Large intestine (tissue), 3 donors: ENCODE measurements at regions not wholly inside any gene's neighbourhood (a gene's known extent, or its start where the extent isn't known, plus 50 kb on each side); places are given as distances from the start of the nearest gene placed in this dataset.

Experiments used
- DNase-seq, 2 donors: peaks; one replicate each; pipeline versions ENCODE4 v3.0.0 to v3.0.0-alpha.2; 2013
- H3K27ac ChIP-seq: one replicate; pipeline ENCODE4 v1.5.1; 2013; ENCODE audit warnings: low read length
- H3K27me3 ChIP-seq: 2 replicates; pipeline ENCODE4 v1.6.1; 2013; ENCODE audit warnings: low read length; ENCODE audit not compliant: control insufficient read depth, insufficient read depth
- H3K36me3 ChIP-seq: 2 replicates; pipeline ENCODE4 v1.6.1; 2013; ENCODE audit warnings: low read length; ENCODE audit not compliant: control insufficient read depth, insufficient read depth
- H3K4me1 ChIP-seq: one replicate; pipeline ENCODE4 v1.6.1; 2013; ENCODE audit warnings: low read length; ENCODE audit not compliant: control insufficient read depth, insufficient read depth
- H3K4me3 ChIP-seq: one replicate; pipeline ENCODE4 v1.5.1; 2013; ENCODE audit warnings: low read length
- H3K9me3 ChIP-seq: one replicate; pipeline ENCODE4 v1.6.1; 2013; ENCODE audit warnings: mild to moderate bottlenecking, low read depth, low read length, moderate library complexity; ENCODE audit not compliant: control insufficient read depth
- WGBS: methylation state at CpG from one replicate; pipeline ENCODE4 v1.1.5; 2013; ENCODE audit warnings: low lambda C conversion rate; ENCODE audit not compliant: insufficient coverage; 5-methylcytosine and 5-hydroxymethylcytosine counted together

GRCh38 chr14:56023661-56024081, 94.5 kb upstream of the PELI2 start:
- no peaks in the 10 kb centered on the region for H3K27me3 ChIP-seq
- WGBS, result no CpG with 5 or more reads among the region's 2 CpGs
- no peak overlapping the region for H3K27ac ChIP-seq
- DNase-seq, result no peak
- no peak overlapping the region for H3K4me3 ChIP-seq
- H3K4me1 ChIP-seq, result no peaks in the 10 kb centered on the region
- H3K9me3 ChIP-seq, result peaks cover 4% of the 10 kb centered on the region
- no peaks in the 10 kb centered on the region for H3K36me3 ChIP-seq

- Histone ChIP-seq H3K9me3 (no peaks in the 10 kb centered on the region), H3K4me3 (no peak overlapping the region), H3K36me3 (no peaks in the 10 kb centered on the region), H3K27me3 (no peaks in the 10 kb centered on the region), H3K27ac (no peak overlapping the region), H3K4me1 (no peaks in the 10 kb centered on the region)
- no peak for DNase-seq
- 20% methylated on average over 1 of the region's 3 CpGs for WGBS
These were observed 93.0 kb upstream of the PELI2 start for GRCh38 chr14:56025191-56025590.

- H3K4me3 ChIP-seq, result no peak overlapping the region
- DNase-seq, result no peak
- no peaks in the 10 kb centered on the region for H3K4me1 ChIP-seq
- no CpG with 5 or more reads among the region's 1 CpG for WGBS
- no peak overlapping the region for H3K27ac ChIP-seq
- no peaks in the 10 kb centered on the region for H3K9me3 ChIP-seq
- no peaks in the 10 kb centered on the region for H3K36me3 ChIP-seq
- H3K27me3 ChIP-seq, result no peaks in the 10 kb centered on the region
These were observed 91.7 kb upstream of the PELI2 start for GRCh38 chr14:56026506-56026905.

GRCh38 chr14:56027421-56027820, 90.8 kb upstream of the PELI2 start:
- Histone ChIP-seq H3K9me3 (no peaks in the 10 kb centered on the region), H3K4me1 (no peaks in the 10 kb centered on the region)
- no CpG with 5 or more reads among the region's 1 CpG for WGBS

GRCh38 chr14:56027916-56028712, 90.1 kb upstream of the PELI2 start:
- WGBS, result 80% methylated on average over 1 of the region's 2 CpGs
- no peak overlapping the region for H3K27ac ChIP-seq
- H3K9me3 ChIP-seq, result no peaks in the 10 kb centered on the region
- no peak overlapping the region for H3K4me3 ChIP-seq
- H3K36me3 ChIP-seq, result no peaks in the 10 kb centered on the region
- no peaks in the 10 kb centered on the region for H3K27me3 ChIP-seq
- no peak for DNase-seq
- H3K4me1 ChIP-seq, result no peaks in the 10 kb centered on the region

More at GRCh38 chr14:56027421-56027820, 90.8 kb upstream of the PELI2 start:
- no peak for DNase-seq
- Histone ChIP-seq H3K27me3 (no peaks in the 10 kb centered on the region), H3K4me3 (no peak overlapping the region), H3K36me3 (no peaks in the 10 kb centered on the region), H3K27ac (no peak overlapping the region)

- DNase-seq, result no peak
- H3K4me3 ChIP-seq, result no peak overlapping the region
- H3K27me3 ChIP-seq, result no peaks in the 10 kb centered on the region
- H3K9me3 ChIP-seq, result no peaks in the 10 kb centered on the region
- no peaks in the 10 kb centered on the region for H3K4me1 ChIP-seq
- WGBS, result 100% methylated on average over 1 of the region's 5 CpGs
- H3K36me3 ChIP-seq, result no peaks in the 10 kb centered on the region
- no peak overlapping the region for H3K27ac ChIP-seq
These were observed 81.9 kb upstream of the PELI2 start for GRCh38 chr14:56036353-56036752.

GRCh38 chr14:56040121-56040520, 78.1 kb upstream of the PELI2 start:
- Histone ChIP-seq H3K36me3 (no peaks in the 10 kb centered on the region), H3K4me1 (no peaks in the 10 kb centered on the region), H3K27ac (no peak overlapping the region), H3K9me3 (no peaks in the 10 kb centered on the region), H3K27me3 (no peaks in the 10 kb centered on the region), H3K4me3 (no peak overlapping the region)
- no peak for DNase-seq
- WGBS, result 93% methylated on average over 2 of the region's 2 CpGs

- H3K27me3 ChIP-seq, result no peaks in the 10 kb centered on the region
- no CpG with 5 or more reads among the region's 2 CpGs for WGBS
These were observed 74.0 kb upstream of the PELI2 start for GRCh38 chr14:56044196-56044595.

GRCh38 chr14:56046546-56046945, 71.7 kb upstream of the PELI2 start:
- 100% methylated on average over 1 of the region's 1 CpG for WGBS
- Histone ChIP-seq H3K4me1 (peaks cover 12% of the 10 kb centered on the region), H3K27me3 (no peaks in the 10 kb centered on the region), H3K36me3 (no peaks in the 10 kb centered on the region), H3K4me3 (no peak overlapping the region), H3K27ac (peak overlapping the region; percentile 54), H3K9me3 (no peaks in the 10 kb centered on the region)
- DNase-seq, result no peak

More at GRCh38 chr14:56044196-56044595, 74.0 kb upstream of the PELI2 start:
- peaks cover 12% of the 10 kb centered on the region for H3K4me1 ChIP-seq
- H3K27ac ChIP-seq, result no peak overlapping the region
- no peak for DNase-seq
- H3K36me3 ChIP-seq, result no peaks in the 10 kb centered on the region
- H3K9me3 ChIP-seq, result no peaks in the 10 kb centered on the region
- H3K4me3 ChIP-seq, result no peak overlapping the region

GRCh38 chr14:56046996-56047395, 71.2 kb upstream of the PELI2 start:
- H3K36me3 ChIP-seq, result no peaks in the 10 kb centered on the region
- H3K4me3 ChIP-seq, result no peak overlapping the region
- H3K4me1 ChIP-seq, result peaks cover 12% of the 10 kb centered on the region
- H3K27me3 ChIP-seq, result no peaks in the 10 kb centered on the region
- DNase-seq, result peak; percentile 63 to 81
- H3K27ac ChIP-seq, result peak overlapping the region; percentile 54
- H3K9me3 ChIP-seq, result no peaks in the 10 kb centered on the region
- 29% methylated on average over 1 of the region's 1 CpG for WGBS

- DNase-seq, result peak in 1 of 2 donors; percentile 69
- no peak overlapping the region for H3K4me3 ChIP-seq
- no peak overlapping the region for H3K27ac ChIP-seq
- no peaks in the 10 kb centered on the region for H3K36me3 ChIP-seq
- H3K27me3 ChIP-seq, result no peaks in the 10 kb centered on the region
- peaks cover 12% of the 10 kb centered on the region for H3K4me1 ChIP-seq
- H3K9me3 ChIP-seq, result no peaks in the 10 kb centered on the region
- no CpG with 5 or more reads among the region's 1 CpG for WGBS
These were observed 68.7 kb upstream of the PELI2 start for GRCh38 chr14:56049536-56049935.
